Mesenchymal stem cell (in vitro differentiated cells and primary cell): ENCODE measurements at regions not wholly inside any gene's neighbourhood (a gene's known extent, or its start where the extent isn't known, plus 50 kb on each side); places are given as distances from the start of the nearest gene placed in this dataset.

Experiments used
- DNase-seq: peaks from one replicate; pipeline ENCODE4 v3.0.0-alpha.2; 2013
- H2AFZ ChIP-seq: one replicate; pipeline ENCODE4 v1.6.1; 2013; ENCODE audit warnings: low read depth, mild to moderate bottlenecking, control low read depth, inconsistent platforms, low read length, moderate library complexity
- H2AK5ac ChIP-seq: 2 replicates; pipeline ENCODE4 v1.6.1; 2013; ENCODE audit warnings: low read length, moderate library complexity, mild to moderate bottlenecking, inconsistent platforms; ENCODE audit not compliant: severe bottlenecking
- H2BK120ac ChIP-seq: one replicate; pipeline ENCODE4 v1.6.1; 2013; ENCODE audit warnings: low read depth, mild to moderate bottlenecking, inconsistent platforms, low read length, moderate library complexity
- H2BK12ac ChIP-seq, 2 experiments: one replicate each; pipeline ENCODE4 v1.6.1; 2013; ENCODE audit warnings: inconsistent platforms in 2 of 2, low read length in 2 of 2, mild to moderate bottlenecking in 2 of 2, moderate library complexity in 2 of 2, control low read depth in 1 of 2
- H2BK15ac ChIP-seq: one replicate; pipeline ENCODE4 v1.6.1; 2013; ENCODE audit warnings: mild to moderate bottlenecking, low read depth, inconsistent platforms; ENCODE audit not compliant: poor library complexity, severe bottlenecking
- H2BK5ac ChIP-seq: 2 replicates; pipeline ENCODE4 v1.6.1; 2013; ENCODE audit warnings: low read depth, mild to moderate bottlenecking, low read length, control low read depth, inconsistent platforms; ENCODE audit not compliant: poor library complexity, severe bottlenecking
- H3K14ac ChIP-seq, 2 experiments: one replicate each; pipeline ENCODE4 v1.6.1; 2013; ENCODE audit warnings: inconsistent platforms in 2 of 2, low read length in 2 of 2, control low read depth in 1 of 2, mild to moderate bottlenecking in 1 of 2, moderate library complexity in 1 of 2
- H3K18ac ChIP-seq, 2 experiments: one replicate each; pipeline ENCODE4 v1.6.1; 2013; ENCODE audit warnings: inconsistent platforms in 2 of 2, low read length in 2 of 2, control low read depth in 1 of 2, low read depth in 1 of 2, mild to moderate bottlenecking in 1 of 2
- H3K23ac ChIP-seq, 2 experiments: one replicate each; pipeline ENCODE4 v1.6.1; 2013; ENCODE audit warnings: inconsistent platforms in 2 of 2, low read length in 2 of 2, mild to moderate bottlenecking in 2 of 2, moderate library complexity in 2 of 2, control low read depth in 1 of 2
- H3K27ac ChIP-seq: 2 replicates; pipeline ENCODE4 v1.5.1; 2013; ENCODE audit warnings: mild to moderate bottlenecking, moderate library complexity, low read length, control low read depth, inconsistent platforms; ENCODE audit not compliant: poor library complexity, severe bottlenecking
- H3K27me3 ChIP-seq, 2 experiments: 2 replicates each; pipeline versions ENCODE4 v1.6.1 to v1.7.0; 2013; ENCODE audit warnings: low read length in 2 of 2, mild to moderate bottlenecking in 2 of 2, moderate library complexity in 2 of 2, control low read depth in 1 of 2, inconsistent platforms in 1 of 2; ENCODE audit not compliant: control insufficient read depth in 1 of 2, insufficient read depth in 1 of 2
- H3K36me3 ChIP-seq, 2 experiments: 2 replicates each; pipeline versions ENCODE4 v1.6.1 to v1.7.0; 2013; ENCODE audit warnings: low read length in 2 of 2, control low read depth in 1 of 2, inconsistent platforms in 1 of 2, low read depth in 1 of 2, mild to moderate bottlenecking in 1 of 2; ENCODE audit not compliant: insufficient read depth in 2 of 2, control insufficient read depth in 1 of 2
- H3K4ac ChIP-seq, 2 experiments: one replicate each; pipeline ENCODE4 v1.6.1; 2013; ENCODE audit warnings: inconsistent platforms in 2 of 2, low read length in 2 of 2, mild to moderate bottlenecking in 2 of 2, moderate library complexity in 2 of 2, control low read depth in 1 of 2, low read depth in 1 of 2
- H3K4me1 ChIP-seq: 2 replicates; pipeline ENCODE4 v1.6.1; 2013; ENCODE audit warnings: low read depth, low read length, control low read depth; ENCODE audit not compliant: control insufficient read depth, insufficient read depth
- H3K4me2 ChIP-seq: 2 replicates; pipeline ENCODE4 v1.6.1; 2013; ENCODE audit warnings: low read length, mild to moderate bottlenecking, inconsistent platforms; ENCODE audit not compliant: poor library complexity, severe bottlenecking
- H3K4me3 ChIP-seq, 2 experiments: 2 replicates each; pipeline versions ENCODE4 v1.5.1 to v1.7.0; 2013; ENCODE audit warnings: low read length in 2 of 2, mild to moderate bottlenecking in 2 of 2, control low read depth in 1 of 2, low read depth in 1 of 2; ENCODE audit not compliant: insufficient read depth in 1 of 2
- H3K79me1 ChIP-seq: replicated peaks from 2 replicates; pipeline ENCODE4 v1.6.1; 2013; ENCODE audit warnings: mild to moderate bottlenecking, control low read depth, low read length, inconsistent platforms; ENCODE audit not compliant: poor library complexity, severe bottlenecking
- H3K9ac ChIP-seq: 2 replicates; pipeline ENCODE4 v1.7.0; 2013; ENCODE audit warnings: mild to moderate bottlenecking, low read length, moderate library complexity
- H3K9me3 ChIP-seq: 2 replicates; pipeline ENCODE4 v1.7.0; 2013; ENCODE audit warnings: mild to moderate bottlenecking, low read length; ENCODE audit not compliant: control insufficient read depth
- H4K8ac ChIP-seq: one replicate; pipeline ENCODE4 v1.6.1; 2013; ENCODE audit warnings: inconsistent platforms, mild to moderate bottlenecking, low read length, moderate library complexity
- H4K91ac ChIP-seq: one replicate; pipeline ENCODE4 v1.6.1; 2013; ENCODE audit warnings: mild to moderate bottlenecking, low read length, inconsistent platforms
- WGBS: methylation state at CpG from one replicate; pipeline ENCODE4 v1.1.7; 2013; ENCODE audit warnings: mixed read lengths; 5-methylcytosine and 5-hydroxymethylcytosine counted together

- H3K18ac ChIP-seq, result no peak overlapping the region
- no peaks in the 10 kb centered on the region for H3K27me3 ChIP-seq
- no peak overlapping the region for H3K9ac ChIP-seq
- H3K23ac ChIP-seq, result no peak overlapping the region
- H2AK5ac ChIP-seq, result no peak overlapping the region
- H2BK5ac ChIP-seq, result no peak overlapping the region
- no peak overlapping the region for H2BK12ac ChIP-seq
- no peak overlapping the region for H2BK120ac ChIP-seq
- no peaks in the 10 kb centered on the region for H3K79me1 ChIP-seq
- H3K14ac ChIP-seq, result no peak overlapping the region
- H3K27ac ChIP-seq, result no peak overlapping the region
- peaks cover 2% of the 10 kb centered on the region for H3K4me1 ChIP-seq
- no peak overlapping the region for H3K4me2 ChIP-seq
- no peak for DNase-seq
- H3K4ac ChIP-seq, result no peak overlapping the region
- H2AFZ ChIP-seq, result no peak overlapping the region
- H2BK15ac ChIP-seq, result no peak overlapping the region
- no peaks in the 10 kb centered on the region for H3K9me3 ChIP-seq
- H3K4me3 ChIP-seq, result no peak overlapping the region
- H3K36me3 ChIP-seq, result no peaks in the 10 kb centered on the region
- no peak overlapping the region for H4K8ac ChIP-seq
- H4K91ac ChIP-seq, result no peak overlapping the region
Measured at GRCh38 chr14:40393143-40393542, 960.9 kb upstream of the FBXO33 start.

GRCh38 chr14:40386433-40386832, 954.2 kb upstream of the FBXO33 start:
- Histone ChIP-seq H3K14ac (no peak overlapping the region), H2AK5ac (no peak overlapping the region), H3K27ac (no peak overlapping the region), H2BK120ac (no peak overlapping the region), H2AFZ (no peak overlapping the region), H3K4ac (no peak overlapping the region), H3K4me2 (no peak overlapping the region), H2BK15ac (no peak overlapping the region), H2BK12ac (no peak overlapping the region), H4K91ac (no peak overlapping the region), H3K27me3 (no peaks in the 10 kb centered on the region), H3K4me1 (peaks cover 4% of the 10 kb centered on the region), H3K23ac (no peak overlapping the region), H3K18ac (no peak overlapping the region), H3K9me3 (no peaks in the 10 kb centered on the region), H3K9ac (no peak overlapping the region), H3K36me3 (no peaks in the 10 kb centered on the region), H2BK5ac (no peak overlapping the region), H4K8ac (no peak overlapping the region), H3K4me3 (no peak overlapping the region), H3K79me1 (no peaks in the 10 kb centered on the region)
- no peak for DNase-seq
- WGBS, result 100% methylated on average over 1 of the region's 1 CpG

DNA sequence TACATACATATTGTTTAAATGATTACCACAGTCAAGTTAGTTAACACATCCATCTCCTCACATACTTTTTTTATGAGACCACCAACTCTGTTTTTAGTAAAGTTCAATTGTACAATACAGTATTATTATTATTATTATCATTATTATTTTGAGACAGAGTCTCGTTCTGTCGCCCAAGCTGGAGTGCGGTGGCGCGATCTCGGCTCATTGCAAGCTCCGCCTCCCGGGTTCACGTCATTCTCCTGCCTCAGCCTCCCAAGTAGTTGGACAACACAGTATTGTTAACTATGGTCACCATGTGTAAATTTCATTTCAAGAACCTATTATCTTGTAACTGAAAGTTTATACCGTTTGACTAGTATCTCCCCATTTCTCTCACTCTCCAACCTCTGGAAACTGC, 942.0 kb upstream of the FBXO33 start:
- Histone ChIP-seq H3K4me1 (no peaks in the 10 kb centered on the region), H3K18ac (no peak overlapping the region), H2BK120ac (no peak overlapping the region), H2BK5ac (no peak overlapping the region), H3K9ac (no peak overlapping the region), H3K4me3 (no peak overlapping the region), H3K23ac (no peak overlapping the region), H3K27ac (no peak overlapping the region), H4K8ac (no peak overlapping the region), H3K36me3 (no peaks in the 10 kb centered on the region), H3K9me3 (no peaks in the 10 kb centered on the region), H3K27me3 (no peaks in the 10 kb centered on the region), H3K79me1 (no peaks in the 10 kb centered on the region), H2AK5ac (no peak overlapping the region), H2BK15ac (no peak overlapping the region), H2BK12ac (no peak overlapping the region), H3K4me2 (no peak overlapping the region), H3K4ac (no peak overlapping the region), H3K14ac (no peak overlapping the region), H4K91ac (no peak overlapping the region), H2AFZ (no peak overlapping the region)
- DNase-seq, result no peak
- 95% methylated on average over 10 of the region's 10 CpGs for WGBS

- Histone ChIP-seq H3K79me1 (no peaks in the 10 kb centered on the region), H2BK12ac (no peak overlapping the region), H2BK15ac (no peak overlapping the region), H3K9me3 (no peaks in the 10 kb centered on the region), H2AK5ac (no peak overlapping the region), H4K91ac (no peak overlapping the region), H3K4me2 (no peak overlapping the region), H3K36me3 (no peaks in the 10 kb centered on the region), H3K4me3 (no peak overlapping the region), H4K8ac (no peak overlapping the region), H2BK120ac (no peak overlapping the region), H3K18ac (no peak overlapping the region), H3K9ac (no peak overlapping the region), H3K27ac (no peak overlapping the region), H2BK5ac (no peak overlapping the region), H3K14ac (no peak overlapping the region), H3K4ac (no peak overlapping the region), H3K4me1 (no peaks in the 10 kb centered on the region), H3K23ac (no peak overlapping the region), H3K27me3 (no peaks in the 10 kb centered on the region), H2AFZ (no peak overlapping the region)
- 46% methylated on average over 2 of the region's 2 CpGs for WGBS
- no peak for DNase-seq
Measured at GRCh38 chr14:40371011-40371410, 938.8 kb upstream of the FBXO33 start.
